ENCODE measurements at regions not wholly inside any gene's neighbourhood (a gene's known extent, or its start where the extent isn't known, plus 50 kb on each side); places are given as distances from the start of the nearest gene placed in this dataset.

GRCh38 chr1:47621483-47621882, 183.6 kb downstream of the FOXD2 start:
- Histone ChIP-seq H3K27me3 (ENCODE audit: control insufficient read depth, insufficient read depth, low read length) (no peaks in the 10 kb centered on the region), H3K4me1 (ENCODE audit: control insufficient read depth, insufficient read depth, low read length) (no peaks in the 10 kb centered on the region), H3K27ac (ENCODE audit: low read length) (no peak overlapping the region), H3K4me3 (ENCODE audit: low read length) (no peak overlapping the region), H3K36me3 (ENCODE audit: control insufficient read depth, insufficient read depth, low read length) (no peaks in the 10 kb centered on the region), H3K9me3 (ENCODE audit: control insufficient read depth, insufficient read depth, low read length) (no peaks in the 10 kb centered on the region)
- no peaks in the 10 kb centered on the region for H3K9me3 Mint-ChIP-seq
- H3K4me1 Mint-ChIP-seq, result no peaks in the 10 kb centered on the region
- DNase-seq (no peak), ATAC-seq (no peak)
- H3K4me3 Mint-ChIP-seq, result no peak overlapping the region
- H3K36me3 Mint-ChIP-seq, result no peaks in the 10 kb centered on the region
- H3K27ac Mint-ChIP-seq, result no peak overlapping the region
- TF ChIP-seq CTCF (IDR thresholded peaks at IDR 0.05), result no peak
- WGBS (ENCODE audit: insufficient coverage), result 86% methylated on average over 6 of the region's 6 CpGs
- intact Hi-C loops (cut with micrococcal nuclease), result no loop called here
- H3K27me3 Mint-ChIP-seq (ENCODE audit: low read depth in 2 of 2), result peaks cover 4 to 15% of the 10 kb centered on the region in 2 donors

DNA sequence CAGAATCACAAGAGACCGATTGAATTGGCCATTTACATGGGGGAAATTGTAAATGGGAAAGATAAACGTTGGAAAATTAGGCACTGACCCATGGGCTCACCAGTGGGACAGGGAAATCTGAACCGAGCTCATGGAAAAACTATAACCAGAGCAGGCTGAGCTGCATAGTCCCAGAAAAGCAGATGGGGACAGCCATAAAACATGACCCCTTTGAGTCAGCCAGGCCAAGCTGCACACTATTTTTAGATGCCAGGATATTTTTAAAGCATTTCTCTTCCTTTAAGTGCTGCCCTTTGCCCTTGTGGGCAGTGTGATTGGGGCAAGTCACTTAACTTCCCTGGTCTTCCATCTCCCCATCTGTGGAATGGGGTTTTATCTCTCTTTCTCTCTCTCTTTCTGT, 184.1 kb downstream of the FOXD2 start:
- intact Hi-C loops (cut with micrococcal nuclease), result no loop called here
- H3K4me1 ChIP-seq (ENCODE audit: control insufficient read depth, insufficient read depth, low read length), result no peaks in the 10 kb centered on the region
- ATAC-seq, result no peak
- Mint-ChIP-seq H3K4me1 (no peaks in the 10 kb centered on the region), H3K9me3 (no peaks in the 10 kb centered on the region), H3K4me3 (no peak overlapping the region), H3K27me3 (ENCODE audit: low read depth in 2 of 2) (peaks cover 4 to 20% of the 10 kb centered on the region in 2 donors), H3K36me3 (no peaks in the 10 kb centered on the region), H3K27ac (no peak overlapping the region)
- DNase-seq, result no peak
- no peaks in the 10 kb centered on the region for H3K27me3 ChIP-seq (ENCODE audit: control insufficient read depth, insufficient read depth, low read length)
- no peak overlapping the region for H3K4me3 ChIP-seq (ENCODE audit: low read length)
- 69% methylated on average over 3 of the region's 3 CpGs for WGBS (ENCODE audit: insufficient coverage)
- TF ChIP-seq CTCF (IDR thresholded peaks at IDR 0.05), result no peak
- no peak overlapping the region for H3K27ac ChIP-seq (ENCODE audit: low read length)
- H3K36me3 ChIP-seq (ENCODE audit: control insufficient read depth, insufficient read depth, low read length), result no peaks in the 10 kb centered on the region
- no peaks in the 10 kb centered on the region for H3K9me3 ChIP-seq (ENCODE audit: control insufficient read depth, insufficient read depth, low read length)

DNA sequence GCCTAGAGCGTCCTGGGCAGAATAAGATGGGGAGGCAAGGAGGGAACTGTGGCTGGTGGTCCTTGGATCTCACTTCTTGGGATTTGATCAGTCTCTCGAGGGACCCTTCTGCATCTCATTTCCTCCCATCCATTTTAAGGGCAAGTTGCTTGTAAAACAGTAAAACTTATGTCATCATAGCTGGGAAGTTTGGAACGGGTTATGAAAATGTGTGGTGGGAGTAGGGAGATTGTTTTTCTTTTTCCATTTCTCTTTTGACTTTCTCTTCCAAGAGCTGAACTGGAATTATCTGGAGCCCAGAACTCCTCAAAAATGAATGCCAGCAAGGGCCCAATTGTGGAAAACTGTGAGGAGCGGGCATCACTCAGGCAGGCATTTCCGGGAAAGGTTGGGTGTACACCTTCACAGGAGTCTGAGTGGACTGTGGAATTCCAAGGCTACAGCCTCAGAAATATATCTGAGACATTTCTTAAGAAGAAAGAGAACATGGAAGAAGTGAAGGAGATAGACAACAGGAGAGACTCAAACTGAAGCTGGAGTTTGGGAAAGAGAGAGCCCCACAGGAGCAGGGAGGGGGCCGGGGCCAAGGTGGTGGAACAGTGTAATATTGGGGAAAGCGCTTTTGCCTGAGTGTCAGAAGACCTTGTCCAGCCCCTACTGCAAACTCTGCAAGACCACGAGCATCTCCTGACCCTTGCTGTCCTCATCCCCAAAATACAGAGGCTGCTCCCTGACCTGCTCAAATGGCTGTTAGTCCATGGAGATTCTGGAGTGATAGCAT, 185.1 kb downstream of the FOXD2 start:
- WGBS (ENCODE audit: insufficient coverage), result 92% methylated on average over 7 of the region's 8 CpGs
- intact Hi-C loops (cut with micrococcal nuclease), result no loop called here
- peaks cover 0 to 23% of the 10 kb centered on the region in 2 donors for H3K27me3 Mint-ChIP-seq (ENCODE audit: low read depth in 2 of 2)
- Histone ChIP-seq H3K36me3 (ENCODE audit: control insufficient read depth, insufficient read depth, low read length) (no peaks in the 10 kb centered on the region), H3K4me1 (ENCODE audit: control insufficient read depth, insufficient read depth, low read length) (no peaks in the 10 kb centered on the region), H3K27me3 (ENCODE audit: control insufficient read depth, insufficient read depth, low read length) (no peaks in the 10 kb centered on the region), H3K27ac (ENCODE audit: low read length) (no peak overlapping the region), H3K9me3 (ENCODE audit: control insufficient read depth, insufficient read depth, low read length) (no peaks in the 10 kb centered on the region), H3K4me3 (ENCODE audit: low read length) (no peak overlapping the region)
- no peak for TF ChIP-seq CTCF (IDR thresholded peaks at IDR 0.05)
- H3K36me3 Mint-ChIP-seq, result no peaks in the 10 kb centered on the region
- H3K9me3 Mint-ChIP-seq, result no peaks in the 10 kb centered on the region
- no peak overlapping the region for H3K27ac Mint-ChIP-seq
- H3K4me1 Mint-ChIP-seq, result no peaks in the 10 kb centered on the region
- ATAC-seq, result no peak
- no peak overlapping the region for H3K4me3 Mint-ChIP-seq
- no peak for DNase-seq

DNA sequence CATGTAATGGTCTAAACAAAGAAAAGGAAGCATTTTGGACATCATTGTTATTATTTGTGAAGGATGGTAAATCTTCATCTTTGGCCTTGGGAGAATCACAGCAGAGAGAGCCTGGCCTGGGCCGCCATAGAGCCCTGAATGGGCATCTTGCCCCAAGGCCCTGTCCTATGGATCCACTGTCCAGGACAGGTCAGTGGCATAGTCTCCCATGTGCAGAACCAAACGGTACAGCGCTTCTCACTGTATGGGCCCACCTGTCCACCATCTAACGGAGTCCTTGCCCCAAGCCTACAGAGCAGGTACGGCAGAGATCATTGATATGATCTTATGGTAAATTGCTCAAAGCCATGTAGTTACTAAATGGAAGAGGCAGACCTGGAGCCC, 185.7 kb downstream of the FOXD2 start:
- intact Hi-C loops (cut with micrococcal nuclease), result no loop called here
- 91% methylated on average over 5 of the region's 5 CpGs for WGBS (ENCODE audit: insufficient coverage)
- Histone ChIP-seq H3K4me3 (ENCODE audit: low read length) (no peak overlapping the region), H3K36me3 (ENCODE audit: control insufficient read depth, insufficient read depth, low read length) (no peaks in the 10 kb centered on the region), H3K27ac (ENCODE audit: low read length) (no peak overlapping the region), H3K4me1 (ENCODE audit: control insufficient read depth, insufficient read depth, low read length) (no peaks in the 10 kb centered on the region), H3K27me3 (ENCODE audit: control insufficient read depth, insufficient read depth, low read length) (no peaks in the 10 kb centered on the region), H3K9me3 (ENCODE audit: control insufficient read depth, insufficient read depth, low read length) (no peaks in the 10 kb centered on the region)
- no peak for TF ChIP-seq CTCF (IDR thresholded peaks at IDR 0.05)
- Mint-ChIP-seq H3K4me3 (no peak overlapping the region), H3K36me3 (no peaks in the 10 kb centered on the region), H3K4me1 (no peaks in the 10 kb centered on the region), H3K9me3 (no peaks in the 10 kb centered on the region), H3K27ac (no peak overlapping the region), H3K27me3 (ENCODE audit: low read depth in 2 of 2) (peaks cover 0 to 23% of the 10 kb centered on the region in 2 donors)
- DNase-seq (no peak), ATAC-seq (no peak)
